ENCODE measurements at regions not wholly inside any gene's neighbourhood (a gene's known extent, or its start where the extent isn't known, plus 50 kb on each side); places are given as distances from the start of the nearest gene placed in this dataset.
A peak's percentile ranks its signal among the peaks of the same experiment; 100 is the strongest.
"Not testable (repeated sequence)": the region's sequence is repeated elsewhere in the genome, so short reads cannot be mapped to it uniquely, and the experiment has no call there.

- no peak for DNase-seq
Observed at GRCh38 chr1:233435622-233436021, 108.1 kb downstream of the MAP3K21 start.

GRCh38 chr1:233439721-233440120, 112.2 kb downstream of the MAP3K21 start:
- no peak for DNase-seq

GRCh38 chr1:233440951-233441401, 113.5 kb downstream of the MAP3K21 start:
- peak; percentile 55 for DNase-seq

- DNase-seq = no peak
Observed at GRCh38 chr1:233442026-233442780, 114.7 kb downstream of the MAP3K21 start.

GRCh38 chr1:233443040-233443760, 115.7 kb downstream of the MAP3K21 start:
- DNase-seq = no peak

- DNase-seq = no peak
Observed at GRCh38 chr1:233444484-233444883, 117.0 kb downstream of the MAP3K21 start.

- no peak for DNase-seq
Observed at GRCh38 chr1:233445737-233446136, 118.2 kb downstream of the MAP3K21 start.

- DNase-seq = no peak
Observed at GRCh38 chr1:233446935-233447334, 119.4 kb downstream of the MAP3K21 start.

GRCh38 chr1:233448109-233448689, 120.7 kb downstream of the MAP3K21 start:
- DNase-seq = no peak

GRCh38 chr1:233452724-233453123, 125.2 kb downstream of the MAP3K21 start:
- no peak for DNase-seq

GRCh38 chr1:233453433-233454200, 126.1 kb downstream of the MAP3K21 start:
- DNase-seq = no peak

GRCh38 chr1:233459470-233459945, 132.0 kb downstream of the MAP3K21 start:
- DNase-seq = no peak

GRCh38 chr1:233459968-233460367, 132.4 kb downstream of the MAP3K21 start:
- no peak for DNase-seq

- DNase-seq = no peak
Observed at GRCh38 chr1:233460692-233461091, 133.2 kb downstream of the MAP3K21 start.

- DNase-seq = no peak
Observed at GRCh38 chr1:233461847-233462246, 134.3 kb downstream of the MAP3K21 start.

GRCh38 chr1:233463333-233463732, 135.8 kb downstream of the MAP3K21 start:
- DNase-seq = no peak

GRCh38 chr1:233465745-233466343, 138.3 kb downstream of the MAP3K21 start:
- no peak for DNase-seq

- no peak for DNase-seq
Observed at GRCh38 chr1:233470741-233471499, 143.0 kb upstream of the KCNK1 start.

GRCh38 chr1:233471851-233472250, 142.1 kb upstream of the KCNK1 start:
- DNase-seq = not testable (repeated sequence)

- DNase-seq = not testable (repeated sequence)
Observed at GRCh38 chr1:233472796-233473195, 141.1 kb upstream of the KCNK1 start.

- no peak for DNase-seq
Observed at GRCh38 chr1:233473549-233474204, 140.2 kb upstream of the KCNK1 start.

Data from hindlimb muscle (tissue), 1 donor.